HUES48 (cell line): ENCODE measurements at regions not wholly inside any gene's neighbourhood (a gene's known extent, or its start where the extent isn't known, plus 50 kb on each side); places are given as distances from the start of the nearest gene placed in this dataset.
"Not testable (repeated sequence)": the region's sequence is repeated elsewhere in the genome, so short reads cannot be mapped to it uniquely, and the experiment has no call there.

Source experiments
- H3K27ac ChIP-seq: one replicate; pipeline ENCODE4 v1.7.0; 2013; ENCODE audit warnings: low read depth, low read length, inconsistent platforms
- H3K27me3 ChIP-seq: 2 replicates; pipeline ENCODE4 v1.6.1; 2013; ENCODE audit warnings: mild to moderate bottlenecking, low read length; ENCODE audit not compliant: control insufficient read depth, insufficient read depth
- H3K36me3 ChIP-seq: 2 replicates; pipeline ENCODE4 v1.6.1; 2013; ENCODE audit warnings: low read length; ENCODE audit not compliant: control insufficient read depth, insufficient read depth
- H3K4me1 ChIP-seq: 2 replicates; pipeline ENCODE4 v1.6.1; 2013; ENCODE audit warnings: mild to moderate bottlenecking, low read length; ENCODE audit not compliant: control insufficient read depth, insufficient read depth
- H3K4me3 ChIP-seq: 2 replicates; pipeline ENCODE4 v1.5.1; 2013; ENCODE audit warnings: mild to moderate bottlenecking, low read depth, low read length
- H3K9ac ChIP-seq: 2 replicates; pipeline ENCODE4 v1.6.1; 2013; ENCODE audit warnings: mild to moderate bottlenecking, low read depth, low read length, moderate library complexity
- H3K9me3 ChIP-seq: 2 replicates; pipeline ENCODE4 v1.6.1; 2013; ENCODE audit warnings: low read length; ENCODE audit not compliant: control insufficient read depth, insufficient read depth

DNA sequence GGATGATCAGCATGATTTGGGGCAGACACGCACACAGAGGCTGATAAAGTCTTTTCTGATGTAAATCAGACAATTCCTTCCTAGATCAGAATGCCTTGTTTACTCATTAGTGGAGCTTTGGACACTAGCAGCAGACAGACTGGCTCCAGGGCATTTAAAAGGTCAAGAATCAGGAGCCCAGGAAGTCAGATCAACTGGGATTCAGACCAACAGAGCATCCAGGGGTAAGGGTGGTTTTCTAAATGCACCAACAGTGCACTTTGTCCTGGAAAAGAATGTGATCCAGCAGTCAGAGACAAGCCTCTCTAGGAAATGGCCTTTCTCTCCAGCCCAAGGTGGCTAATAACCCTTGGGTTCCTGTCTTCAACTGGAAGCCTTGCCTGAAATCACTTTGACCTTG lies 405.3 kb downstream of the MED13L start:
- Histone ChIP-seq H3K4me1 (peaks cover 29% of the 10 kb centered on the region), H3K4me3 (0 out of 2 replicates have a peak overlapping the region, but pooled peaks have one; percentile 4), H3K27ac (peak overlapping the region; percentile 96), H3K9me3 (no peaks in the 10 kb centered on the region), H3K9ac (peak overlapping the region; percentile 42; the same call in 1 of the 2 replicates), H3K27me3 (no peaks in the 10 kb centered on the region), H3K36me3 (no peaks in the 10 kb centered on the region)

DNA sequence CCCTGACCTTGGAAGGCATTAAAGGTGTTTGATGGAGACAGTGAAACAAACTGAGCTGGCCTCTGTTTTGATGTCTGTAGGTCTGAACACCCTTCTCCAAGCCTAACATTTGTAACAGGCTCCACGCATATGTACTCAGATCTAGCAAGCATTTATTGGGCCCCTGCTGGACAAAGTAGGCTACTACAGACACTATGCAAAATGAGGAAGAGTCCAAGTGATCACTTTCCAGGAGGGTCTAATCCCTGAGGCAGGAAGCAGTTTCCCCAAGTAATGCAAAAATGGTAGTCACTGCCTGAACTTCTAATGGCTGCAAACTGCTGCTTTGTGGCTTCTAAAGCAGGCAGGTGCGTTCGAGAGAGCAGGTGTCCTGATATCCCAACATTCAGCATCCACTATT lies 405.8 kb downstream of the MED13L start:
- H3K9me3 ChIP-seq = no peaks in the 10 kb centered on the region
- H3K36me3 ChIP-seq = no peaks in the 10 kb centered on the region
- no peak overlapping the region for H3K4me3 ChIP-seq
- peak overlapping the region; percentile 96 for H3K27ac ChIP-seq
- no peaks in the 10 kb centered on the region for H3K27me3 ChIP-seq
- peaks cover 29% of the 10 kb centered on the region for H3K4me1 ChIP-seq
- peak overlapping the region; percentile 42; the same call in 1 of the 2 replicates for H3K9ac ChIP-seq

DNA sequence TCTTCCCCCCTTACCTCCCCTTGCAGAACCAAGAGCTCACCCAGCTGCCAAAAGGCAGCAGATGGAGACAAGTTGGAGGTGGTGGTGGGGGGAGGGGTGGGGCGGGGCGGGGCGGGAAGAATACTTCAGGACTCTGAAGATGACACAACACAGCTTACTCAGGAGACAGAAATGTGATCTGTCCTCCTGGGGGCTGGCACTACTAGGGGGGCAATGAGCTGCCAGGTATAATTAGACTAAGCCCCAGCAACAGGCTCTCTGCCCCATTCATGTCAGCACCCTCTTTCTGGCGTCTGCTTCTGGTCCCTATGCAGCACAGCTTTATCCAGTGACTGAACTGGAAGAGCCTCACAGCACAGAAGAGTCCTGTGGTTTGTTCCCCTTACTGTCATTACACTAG lies 407.0 kb downstream of the MED13L start:
- Histone ChIP-seq H3K27ac (no peak overlapping the region), H3K36me3 (no peaks in the 10 kb centered on the region), H3K27me3 (no peaks in the 10 kb centered on the region), H3K4me3 (no peak overlapping the region), H3K9ac (no peak overlapping the region), H3K9me3 (no peaks in the 10 kb centered on the region), H3K4me1 (peaks cover 29% of the 10 kb centered on the region)

DNA sequence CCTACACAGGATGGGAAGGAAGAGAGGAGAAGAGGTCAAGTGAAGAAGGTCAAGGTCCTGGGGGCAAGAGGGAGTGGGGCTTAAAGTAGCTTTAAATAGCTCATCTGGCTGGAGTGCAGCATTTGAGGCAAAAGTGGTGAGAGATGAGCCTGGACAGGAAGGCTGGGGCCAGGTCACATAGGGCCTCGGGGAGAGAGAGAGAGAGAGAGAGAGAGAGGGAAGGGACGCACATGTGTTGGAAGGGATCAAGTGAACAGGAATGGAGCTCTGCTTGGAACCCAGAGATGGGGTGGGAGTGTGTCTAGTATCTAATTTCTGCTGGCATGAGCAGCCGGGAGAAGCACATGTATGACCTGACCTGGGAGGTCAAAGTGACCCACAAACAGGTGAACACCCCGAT lies 407.5 kb downstream of the MED13L start:
- no peak overlapping the region for H3K27ac ChIP-seq
- no peaks in the 10 kb centered on the region for H3K36me3 ChIP-seq
- H3K4me3 ChIP-seq = no peak overlapping the region
- no peaks in the 10 kb centered on the region for H3K27me3 ChIP-seq
- H3K9me3 ChIP-seq = no peaks in the 10 kb centered on the region
- no peak overlapping the region for H3K9ac ChIP-seq
- peaks cover 29% of the 10 kb centered on the region for H3K4me1 ChIP-seq

DNA sequence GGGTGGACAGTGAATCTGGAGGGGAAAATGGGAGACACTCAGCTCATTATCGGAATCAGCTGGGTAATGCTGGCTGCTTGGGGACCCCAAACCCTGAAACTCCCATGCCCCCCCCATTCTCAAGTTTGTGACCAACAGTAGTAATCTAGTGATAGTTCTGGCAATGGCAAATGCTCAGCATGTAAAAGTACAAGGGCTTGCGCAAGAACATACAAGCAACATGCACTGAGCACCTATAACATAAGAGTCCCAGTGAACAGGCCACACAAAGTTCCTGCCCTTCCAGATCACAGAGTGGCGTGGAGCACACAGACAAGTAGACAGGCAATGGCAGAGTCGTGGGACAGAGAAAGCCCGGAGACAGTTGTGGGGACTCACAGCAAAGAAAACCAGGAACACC lies 407.9 kb downstream of the MED13L start:
- Histone ChIP-seq H3K9me3 (no peaks in the 10 kb centered on the region), H3K36me3 (no peaks in the 10 kb centered on the region), H3K27ac (no peak overlapping the region)

DNA sequence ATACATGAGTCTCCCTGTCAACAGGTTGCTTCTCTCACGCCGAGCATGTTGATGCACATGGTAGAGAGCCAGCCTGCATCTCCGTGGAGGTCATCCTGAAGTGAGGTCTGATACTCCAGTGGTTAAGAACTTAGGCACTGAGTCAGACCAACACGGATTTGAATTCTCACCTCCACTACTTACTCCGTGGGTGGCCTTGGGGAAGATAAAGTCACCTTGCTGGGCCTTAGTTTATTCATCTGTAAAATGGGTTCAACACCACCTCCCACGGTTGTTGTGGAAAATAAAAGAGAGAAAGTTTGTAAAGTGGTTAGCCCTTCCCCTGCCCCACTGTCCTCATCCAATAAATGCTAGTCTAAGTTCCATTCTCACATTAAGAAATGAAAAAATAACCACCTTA lies 408.9 kb downstream of the MED13L start:
- no peak overlapping the region for H3K4me3 ChIP-seq

More for the DNA sequence above, 407.9 kb downstream of the MED13L start:
- no peaks in the 10 kb centered on the region for H3K27me3 ChIP-seq
- no peak overlapping the region for H3K9ac ChIP-seq
- H3K4me1 ChIP-seq = peaks cover 29% of the 10 kb centered on the region
- no peak overlapping the region for H3K4me3 ChIP-seq

DNA sequence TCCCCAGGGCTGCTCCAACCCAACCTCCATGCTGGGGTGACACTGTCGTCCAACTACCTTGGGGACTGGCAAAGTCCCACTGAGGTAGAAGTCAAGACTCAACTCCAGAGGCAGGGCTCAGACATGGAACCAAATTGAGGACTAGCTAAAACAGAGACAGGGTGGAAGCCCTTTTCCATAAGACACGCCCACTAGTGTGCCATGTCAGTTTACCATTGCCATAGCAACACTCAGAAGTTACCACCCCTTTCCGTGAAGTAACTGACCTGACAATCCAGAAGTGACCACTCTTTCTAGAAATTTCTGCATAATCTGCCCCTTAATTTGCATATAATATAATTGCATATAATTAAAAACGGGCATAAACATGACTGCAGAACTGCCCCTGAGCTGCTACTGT lies 409.6 kb downstream of the MED13L start:
- H3K9me3 ChIP-seq = no peaks in the 10 kb centered on the region
- no peak overlapping the region for H3K4me3 ChIP-seq
- no peak overlapping the region for H3K9ac ChIP-seq
- peaks cover 25% of the 10 kb centered on the region for H3K4me1 ChIP-seq
- no peaks in the 10 kb centered on the region for H3K27me3 ChIP-seq
- no peak overlapping the region for H3K27ac ChIP-seq
- H3K36me3 ChIP-seq = no peaks in the 10 kb centered on the region

More for the DNA sequence above, 408.9 kb downstream of the MED13L start:
- Histone ChIP-seq H3K9me3 (no peaks in the 10 kb centered on the region), H3K27me3 (no peaks in the 10 kb centered on the region), H3K27ac (no peak overlapping the region), H3K4me1 (peaks cover 27% of the 10 kb centered on the region), H3K36me3 (no peaks in the 10 kb centered on the region), H3K9ac (no peak overlapping the region)

DNA sequence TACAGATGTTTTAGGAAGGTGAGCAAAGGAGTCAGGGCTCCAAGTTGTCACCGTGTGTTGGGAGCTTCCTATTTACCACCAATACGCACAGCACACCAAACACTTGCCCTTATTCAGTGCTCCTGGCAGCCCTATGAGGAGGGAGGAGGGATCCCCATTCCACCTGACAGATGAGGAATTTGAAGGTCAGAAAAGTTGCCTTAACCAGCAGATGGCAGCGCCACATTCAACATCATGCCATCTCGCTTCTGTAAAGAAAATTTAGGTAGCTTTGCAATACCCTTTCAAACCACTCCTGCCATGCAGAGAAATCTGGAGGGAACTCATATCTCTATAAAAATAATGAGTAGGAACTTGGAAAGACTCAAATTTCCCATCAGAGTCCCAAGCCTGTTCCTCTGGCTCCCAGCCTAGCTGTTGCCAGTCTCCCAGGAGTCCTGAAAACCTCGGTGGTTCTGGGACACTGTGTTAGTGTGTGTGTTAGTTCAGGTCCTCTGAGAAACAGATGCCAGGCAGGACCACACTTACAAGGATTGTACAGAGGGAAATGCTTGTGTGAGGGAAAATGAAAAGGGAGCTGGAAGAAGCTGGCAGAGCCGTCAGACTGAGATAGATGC lies 410.5 kb downstream of the MED13L start:
- Histone ChIP-seq H3K9me3 (no peaks in the 10 kb centered on the region), H3K36me3 (no peaks in the 10 kb centered on the region), H3K4me3 (no peak overlapping the region), H3K27me3 (no peaks in the 10 kb centered on the region), H3K4me1 (peaks cover 19% of the 10 kb centered on the region), H3K9ac (no peak overlapping the region), H3K27ac (no peak overlapping the region)

DNA sequence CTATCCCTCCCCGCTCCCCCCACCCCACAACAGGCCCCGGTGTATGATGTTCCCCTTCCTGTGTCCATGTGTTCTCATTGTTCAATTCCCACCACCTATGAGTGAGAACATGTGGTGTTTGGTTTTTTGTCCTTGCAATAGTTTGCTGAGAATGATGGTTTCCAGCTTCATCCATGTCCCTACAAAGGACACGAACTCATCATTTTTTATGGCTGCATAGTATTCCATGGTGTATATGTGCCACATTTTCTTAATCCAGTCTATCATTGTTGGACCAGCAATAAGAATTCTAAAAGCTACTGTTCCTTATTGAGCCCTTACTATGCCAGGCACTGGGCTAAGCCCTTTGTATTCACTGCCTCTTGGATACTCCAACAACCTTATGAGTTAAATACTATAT lies 411.2 kb downstream of the MED13L start:
- H3K9ac ChIP-seq, H3K27me3 ChIP-seq, H3K4me3 ChIP-seq, H3K36me3 ChIP-seq, H3K27ac ChIP-seq, H3K9me3 ChIP-seq: not testable (repeated sequence)
- peaks cover 12% of the 10 kb centered on the region for H3K4me1 ChIP-seq

DNA sequence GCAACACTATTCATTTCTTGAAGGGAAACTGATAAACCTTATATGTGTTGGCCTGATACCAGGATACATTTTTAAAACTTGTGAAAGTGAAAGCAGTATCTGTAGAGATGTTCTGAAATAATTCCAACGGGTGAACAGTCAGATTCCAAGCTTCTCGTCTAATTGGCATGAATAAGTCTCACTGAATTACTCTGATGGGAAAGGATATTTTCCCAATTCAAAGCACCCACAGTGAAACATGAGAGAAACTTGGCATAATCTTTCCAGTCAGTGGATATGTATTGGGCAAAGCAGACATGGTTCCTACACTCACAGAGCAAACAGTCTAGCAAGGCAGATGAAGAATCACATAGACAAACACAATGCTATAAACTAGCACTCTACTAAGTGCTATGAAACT lies 413.1 kb downstream of the MED13L start:
- Histone ChIP-seq H3K27ac (no peak overlapping the region), H3K4me3 (no peak overlapping the region), H3K9ac (no peak overlapping the region), H3K4me1 (peaks cover 15% of the 10 kb centered on the region; the same call in 1 of the 2 replicates), H3K9me3 (no peaks in the 10 kb centered on the region), H3K27me3 (no peaks in the 10 kb centered on the region), H3K36me3 (no peaks in the 10 kb centered on the region)

DNA sequence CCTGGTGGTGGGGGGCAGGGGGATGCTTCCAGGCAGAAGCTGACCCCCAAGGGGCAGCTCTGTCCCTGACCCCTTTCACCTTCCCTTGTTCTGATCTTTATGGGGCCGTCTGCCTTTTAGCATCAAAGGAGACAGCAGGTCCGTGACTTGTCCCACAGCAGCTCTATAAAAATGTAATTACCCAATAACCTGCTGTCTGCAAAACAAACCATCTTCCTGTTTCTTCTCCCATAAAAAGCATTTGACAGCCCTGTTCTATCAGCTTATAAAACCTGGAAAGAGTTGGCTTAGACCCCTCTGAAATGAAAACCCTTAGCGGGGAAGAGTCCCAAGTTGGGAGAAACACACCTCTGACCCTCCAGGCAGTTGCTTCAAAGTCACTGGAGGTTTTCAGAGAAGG lies 416.9 kb downstream of the MED13L start:
- peaks cover 15% of the 10 kb centered on the region; the same call in 1 of the 2 replicates for H3K4me1 ChIP-seq
- no peak overlapping the region for H3K9ac ChIP-seq
- H3K36me3 ChIP-seq = no peaks in the 10 kb centered on the region
- no peak overlapping the region for H3K4me3 ChIP-seq
- no peaks in the 10 kb centered on the region for H3K9me3 ChIP-seq
- no peaks in the 10 kb centered on the region for H3K27me3 ChIP-seq
- no peak overlapping the region for H3K27ac ChIP-seq
